NT2/D1 (cell line): ENCODE measurements at regions not wholly inside any gene's neighbourhood (a gene's known extent, or its start where the extent isn't known, plus 50 kb on each side); places are given as distances from the start of the nearest gene placed in this dataset.

Experiments used
- YY1 ChIP-seq: IDR thresholded peaks from 2 replicates; pipeline ENCODE4 v1.6.1; 2011; ENCODE audit not compliant: insufficient read length, insufficient read depth
- ZNF274 ChIP-seq: IDR thresholded peaks from 2 replicates; pipeline ENCODE4 v1.6.1; 2011; ENCODE audit warnings: mild to moderate bottlenecking, low read depth, low read length

DNA sequence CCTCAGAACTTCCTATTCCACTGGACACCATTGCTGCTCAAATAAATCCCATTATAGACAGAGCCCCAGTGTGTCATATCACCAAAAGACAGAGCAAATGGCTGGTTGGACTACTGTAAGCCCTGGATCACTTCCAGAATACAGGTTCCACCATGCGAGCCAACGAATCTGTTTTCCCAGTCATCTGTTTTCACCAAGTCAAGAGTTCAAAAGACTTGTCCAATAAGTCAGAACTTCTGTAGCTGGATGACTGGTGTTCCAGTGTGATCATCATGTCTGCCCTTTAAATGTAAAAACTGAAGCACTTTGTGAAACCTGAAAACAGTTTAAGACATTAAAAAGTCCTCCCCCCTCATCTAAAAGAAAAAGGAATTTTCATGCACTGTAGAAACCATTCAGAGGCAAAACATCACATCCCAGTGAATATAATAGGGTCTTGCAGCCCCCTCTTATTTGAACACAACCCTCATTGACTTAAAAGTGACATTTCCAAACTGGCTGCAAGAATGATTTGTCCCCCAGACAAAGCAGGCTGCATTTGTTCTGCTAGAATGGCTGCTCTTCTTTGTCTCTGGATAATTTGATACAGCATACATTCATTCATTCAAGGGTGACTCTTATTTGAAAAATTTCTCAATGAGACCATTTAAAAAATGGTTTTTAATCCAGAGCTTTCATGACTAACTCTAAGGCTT lies 64.6 kb upstream of the TANC1 start:
- TF ChIP-seq ZNF274 (no peak), YY1 (no peak)
